ENCODE measurements at regions not wholly inside any gene's neighbourhood (a gene's known extent, or its start where the extent isn't known, plus 50 kb on each side); places are given as distances from the start of the nearest gene placed in this dataset.

DNA sequence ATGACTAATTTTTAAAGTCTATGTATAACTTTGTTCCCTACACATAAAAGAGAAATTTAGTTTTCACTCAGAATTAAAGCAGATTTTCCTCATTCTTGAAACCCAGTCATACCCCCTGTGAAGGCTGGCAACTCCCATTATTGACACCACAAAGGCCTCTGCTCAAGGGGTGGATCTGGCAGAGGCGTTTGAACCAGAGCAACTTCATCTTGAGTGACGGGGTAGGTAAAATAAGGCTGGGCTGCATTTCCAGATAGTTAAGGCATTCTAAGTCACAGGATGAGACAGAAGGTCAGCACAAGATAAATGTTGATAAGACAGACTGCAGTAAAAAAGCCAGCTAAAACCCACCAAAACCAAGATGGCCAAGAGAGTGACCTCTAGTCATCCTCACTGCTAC is 177.2 kb upstream of the OR13F1 start:
- H3K27ac Mint-ChIP-seq, result no peak overlapping the region
- H3K9me3 Mint-ChIP-seq, result no peaks in the 10 kb centered on the region
- no peaks in the 10 kb centered on the region for H3K4me1 Mint-ChIP-seq
- TF ChIP-seq, protein P1, sequence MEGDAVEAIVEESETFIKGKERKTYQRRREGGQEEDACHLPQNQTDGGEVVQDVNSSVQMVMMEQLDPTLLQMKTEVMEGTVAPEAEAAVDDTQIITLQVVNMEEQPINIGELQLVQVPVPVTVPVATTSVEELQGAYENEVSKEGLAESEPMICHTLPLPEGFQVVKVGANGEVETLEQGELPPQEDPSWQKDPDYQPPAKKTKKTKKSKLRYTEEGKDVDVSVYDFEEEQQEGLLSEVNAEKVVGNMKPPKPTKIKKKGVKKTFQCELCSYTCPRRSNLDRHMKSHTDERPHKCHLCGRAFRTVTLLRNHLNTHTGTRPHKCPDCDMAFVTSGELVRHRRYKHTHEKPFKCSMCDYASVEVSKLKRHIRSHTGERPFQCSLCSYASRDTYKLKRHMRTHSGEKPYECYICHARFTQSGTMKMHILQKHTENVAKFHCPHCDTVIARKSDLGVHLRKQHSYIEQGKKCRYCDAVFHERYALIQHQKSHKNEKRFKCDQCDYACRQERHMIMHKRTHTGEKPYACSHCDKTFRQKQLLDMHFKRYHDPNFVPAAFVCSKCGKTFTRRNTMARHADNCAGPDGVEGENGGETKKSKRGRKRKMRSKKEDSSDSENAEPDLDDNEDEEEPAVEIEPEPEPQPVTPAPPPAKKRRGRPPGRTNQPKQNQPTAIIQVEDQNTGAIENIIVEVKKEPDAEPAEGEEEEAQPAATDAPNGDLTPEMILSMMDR (IDR thresholded peaks at IDR 0.05; ENCODE audit: unreplicated experiment in 3 of 3), result no peak
- H3K4me3 Mint-ChIP-seq, result no peak overlapping the region
- H3K36me3 Mint-ChIP-seq (ENCODE audit: low read depth), result no peaks in the 10 kb centered on the region
- H3K27me3 Mint-ChIP-seq (ENCODE audit: low read depth), result no peaks in the 10 kb centered on the region

DNA sequence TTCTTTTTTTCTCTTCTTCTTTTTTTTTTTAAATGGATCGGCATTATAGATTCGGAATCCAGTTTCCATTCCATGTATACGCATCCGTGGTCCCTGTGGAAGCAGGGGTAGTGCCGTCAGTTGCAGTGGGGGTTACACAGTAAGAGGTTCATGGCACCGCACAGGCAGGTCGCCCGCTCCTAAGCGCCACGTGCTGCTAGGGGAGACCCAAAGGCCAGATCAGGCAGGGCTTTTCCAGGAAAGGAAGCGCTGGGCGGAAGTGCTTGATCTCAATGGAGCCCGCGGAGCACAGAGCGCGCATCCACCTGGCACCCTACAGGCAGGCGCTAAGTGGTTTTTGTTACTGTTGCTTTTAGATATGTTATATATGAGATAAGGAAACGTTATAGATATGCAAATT is 174.8 kb upstream of the OR13F1 start:
- Mint-ChIP-seq H3K27me3 (ENCODE audit: low read depth) (peaks cover under 1% of the 10 kb centered on the region), H3K27ac (no peak overlapping the region)

GRCh38 chr9:104330841-104331240 is 173.2 kb upstream of the OR13F1 start:
- Mint-ChIP-seq H3K27me3 (ENCODE audit: low read depth) (peaks cover 3% of the 10 kb centered on the region), H3K4me3 (no peak overlapping the region), H3K27ac (no peak overlapping the region), H3K4me1 (no peaks in the 10 kb centered on the region), H3K9me3 (peaks cover 5% of the 10 kb centered on the region), H3K36me3 (ENCODE audit: low read depth) (no peaks in the 10 kb centered on the region)
- TF ChIP-seq, protein P1 (IDR thresholded peaks at IDR 0.05; ENCODE audit: unreplicated experiment in 3 of 3), result no peak

More for the DNA sequence above, 174.8 kb upstream of the OR13F1 start:
- H3K4me1 Mint-ChIP-seq, result no peaks in the 10 kb centered on the region
- H3K9me3 Mint-ChIP-seq, result peaks cover under 1% of the 10 kb centered on the region
- TF ChIP-seq, protein P1 (IDR thresholded peaks at IDR 0.05; ENCODE audit: unreplicated experiment in 3 of 3), result no peak
- H3K4me3 Mint-ChIP-seq, result no peak overlapping the region
- H3K36me3 Mint-ChIP-seq (ENCODE audit: low read depth), result no peaks in the 10 kb centered on the region

DNA sequence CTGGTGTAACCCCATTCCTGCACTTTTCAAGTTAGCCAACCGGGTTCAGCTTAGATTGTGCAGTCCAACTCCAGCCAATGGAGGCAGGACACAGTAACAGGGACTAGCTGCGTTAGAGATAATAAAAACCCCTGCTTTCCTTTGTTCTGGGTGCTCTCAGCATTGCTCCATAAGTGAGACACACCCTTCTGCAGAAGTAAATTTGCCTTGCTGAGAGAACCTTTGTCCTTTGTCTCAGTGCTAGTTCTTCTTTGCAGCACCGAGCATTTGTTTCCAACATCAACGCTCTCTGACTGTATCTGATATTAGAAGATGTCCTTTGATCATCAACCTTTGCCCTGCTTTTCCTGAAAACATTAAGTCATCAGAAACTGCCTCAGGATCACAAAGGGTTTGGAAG is 169.5 kb upstream of the OR13F1 start:
- Mint-ChIP-seq H3K27me3 (ENCODE audit: low read depth) (peaks cover 3% of the 10 kb centered on the region), H3K27ac (no peak overlapping the region), H3K36me3 (ENCODE audit: low read depth) (no peaks in the 10 kb centered on the region), H3K4me1 (no peaks in the 10 kb centered on the region), H3K4me3 (no peak overlapping the region), H3K9me3 (peaks cover 5% of the 10 kb centered on the region)
- TF ChIP-seq, protein P1 (IDR thresholded peaks at IDR 0.05; ENCODE audit: unreplicated experiment in 3 of 3), result no peak

- no peak overlapping the region for H3K4me3 Mint-ChIP-seq
- H3K27me3 Mint-ChIP-seq (ENCODE audit: low read depth), result no peaks in the 10 kb centered on the region
- TF ChIP-seq, protein P1 (IDR thresholded peaks at IDR 0.05; ENCODE audit: unreplicated experiment in 3 of 3), result no peak
- peaks cover 3% of the 10 kb centered on the region for H3K9me3 Mint-ChIP-seq
- H3K27ac Mint-ChIP-seq, result no peak overlapping the region
- no peaks in the 10 kb centered on the region for H3K36me3 Mint-ChIP-seq (ENCODE audit: low read depth)
- peaks cover 12% of the 10 kb centered on the region for H3K4me1 Mint-ChIP-seq
These were observed 164.4 kb upstream of the OR13F1 start for GRCh38 chr9:104339692-104340091.

GRCh38 chr9:104342552-104342951 is 161.5 kb upstream of the OR13F1 start:
- no peaks in the 10 kb centered on the region for H3K9me3 Mint-ChIP-seq
- H3K4me1 Mint-ChIP-seq, result peaks cover 19% of the 10 kb centered on the region
- TF ChIP-seq, protein P1 (IDR thresholded peaks at IDR 0.05; ENCODE audit: unreplicated experiment in 3 of 3), result no peak
- no peaks in the 10 kb centered on the region for H3K27me3 Mint-ChIP-seq (ENCODE audit: low read depth)
- H3K36me3 Mint-ChIP-seq (ENCODE audit: low read depth), result no peaks in the 10 kb centered on the region
- no peak overlapping the region for H3K4me3 Mint-ChIP-seq
- H3K27ac Mint-ChIP-seq, result no peak overlapping the region
